Stimulated activated CD8-positive, alpha-beta memory T cell treated with anti-CD3 and anti-CD28 coated beads, Interleukin-7, amount 100 ng/mL, for 1 hour (primary cell): ENCODE measurements at regions not wholly inside any gene's neighbourhood (a gene's known extent, or its start where the extent isn't known, plus 50 kb on each side); places are given as distances from the start of the nearest gene placed in this dataset.

Experiments
- DNase-seq, 2 donors: peaks; one replicate each; pipeline ENCODE4 v3.0.0-alpha.2; 2020; ENCODE audit warnings: low read depth in 2 of 2

DNA sequence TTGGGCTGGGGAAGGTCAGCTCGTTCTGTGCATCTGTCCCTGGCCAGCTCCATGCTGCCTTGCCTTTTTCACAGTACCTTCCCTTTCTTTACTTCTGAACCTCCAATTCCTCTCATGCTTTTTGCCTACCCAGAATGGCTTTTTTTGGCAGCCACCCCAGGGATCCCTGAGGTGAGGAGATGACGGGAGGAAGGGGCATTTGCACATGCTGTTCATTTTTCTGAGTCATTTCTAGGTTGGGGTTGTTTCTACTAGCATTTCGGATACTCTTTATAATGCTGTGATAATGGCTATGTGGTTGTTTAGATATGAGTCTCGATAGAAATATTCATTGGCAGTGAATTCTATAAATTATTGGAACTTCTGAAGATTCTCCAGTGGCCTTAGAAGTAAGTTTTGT, 415.1 kb upstream of the FZD8 start:
- no peak for DNase-seq

DNA sequence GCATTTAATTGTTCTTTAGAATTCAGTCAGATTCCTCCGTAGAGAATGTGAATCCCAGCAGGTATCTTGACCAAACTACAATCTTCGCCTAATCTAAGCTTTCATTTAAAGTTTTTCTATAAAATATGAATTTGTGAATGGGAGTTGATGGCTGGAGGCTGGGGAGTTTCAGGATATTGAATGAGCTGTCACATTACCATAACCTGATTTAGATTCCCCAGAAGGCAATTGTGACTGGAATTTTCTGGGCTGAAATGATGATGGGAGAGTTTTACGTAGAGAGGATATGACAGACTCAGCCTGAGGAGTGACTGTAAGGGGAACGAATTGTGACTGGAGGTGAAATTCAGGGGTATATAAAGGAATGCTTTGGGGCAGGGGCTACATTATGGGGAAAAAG, 411.7 kb upstream of the FZD8 start:
- no peak for DNase-seq

DNA sequence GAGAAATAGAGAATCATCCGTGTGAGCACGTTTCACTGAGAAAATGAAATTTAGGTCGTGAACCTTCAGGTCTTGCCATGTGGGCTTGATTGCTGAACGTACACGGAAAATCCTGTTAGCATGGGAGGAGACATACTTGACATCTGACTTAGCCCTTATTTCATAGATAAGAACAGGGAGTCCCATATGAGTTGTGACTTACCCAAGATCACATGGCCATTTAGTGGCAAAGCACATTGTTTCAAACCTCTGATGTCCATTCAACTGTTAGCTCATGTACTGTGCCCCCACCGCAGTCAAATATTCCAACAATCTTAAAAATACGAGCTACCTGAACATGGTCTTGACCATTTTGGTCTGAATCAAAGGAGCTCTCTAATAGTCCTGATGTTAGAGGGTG, 411.2 kb upstream of the FZD8 start:
- DNase-seq = no peak

DNA sequence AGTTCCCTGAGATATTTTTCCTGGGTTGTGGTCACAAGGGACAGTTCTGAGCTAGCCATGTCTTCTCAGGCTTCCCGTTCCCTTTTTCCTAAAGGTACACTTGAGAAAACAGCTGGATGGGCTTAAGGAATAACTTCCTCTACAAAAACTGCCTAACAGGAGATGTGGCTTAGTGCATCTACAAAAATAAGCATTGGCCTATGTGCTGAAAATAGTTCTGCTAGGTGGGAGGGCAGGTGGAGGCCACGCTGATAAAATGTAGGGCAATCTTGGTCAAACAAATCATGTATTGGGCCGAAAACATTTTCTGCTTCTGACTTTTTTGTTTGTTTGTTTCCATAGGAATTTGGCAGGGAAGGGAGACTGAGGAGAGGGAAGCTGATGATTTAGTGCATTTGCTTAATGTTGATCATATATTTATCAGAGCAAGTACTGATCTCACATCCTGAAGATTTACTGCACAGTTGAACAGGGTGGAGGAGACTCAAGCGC, 409.4 kb upstream of the FZD8 start:
- no peak for DNase-seq

DNA sequence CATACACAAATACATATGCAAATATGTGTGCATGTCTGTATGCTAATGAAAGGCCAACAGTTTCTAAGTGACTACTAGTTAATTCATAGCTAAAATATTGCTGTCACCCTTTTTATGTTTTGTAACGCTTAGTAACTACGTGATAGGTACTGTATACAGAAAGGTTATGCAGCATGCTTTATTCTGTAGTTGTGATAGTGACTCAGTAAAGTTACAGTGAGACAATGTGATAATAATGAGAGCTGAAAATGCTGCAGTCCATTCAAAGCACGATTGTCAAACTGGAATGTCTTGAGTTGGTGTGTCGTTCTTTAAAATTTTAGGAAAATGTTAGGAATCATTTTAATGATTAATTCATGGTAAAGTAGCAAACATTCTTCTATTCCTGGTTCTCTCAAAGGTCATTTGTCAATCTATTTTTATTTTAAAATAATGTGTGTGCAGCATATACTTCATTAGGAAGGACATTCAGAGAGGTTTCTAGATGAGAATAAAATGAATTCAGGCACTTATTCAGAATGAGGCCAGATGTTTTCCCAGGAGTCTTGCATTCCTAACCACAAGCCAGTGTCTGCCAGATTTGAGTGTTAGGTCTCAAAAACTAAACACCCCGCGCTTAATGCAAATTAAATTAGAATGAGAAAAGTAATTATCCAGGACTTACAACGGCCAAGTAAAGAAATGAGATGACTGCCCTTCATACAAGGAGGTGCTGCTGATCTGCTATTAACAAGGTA, 408.8 kb upstream of the FZD8 start:
- DNase-seq = no peak

DNA sequence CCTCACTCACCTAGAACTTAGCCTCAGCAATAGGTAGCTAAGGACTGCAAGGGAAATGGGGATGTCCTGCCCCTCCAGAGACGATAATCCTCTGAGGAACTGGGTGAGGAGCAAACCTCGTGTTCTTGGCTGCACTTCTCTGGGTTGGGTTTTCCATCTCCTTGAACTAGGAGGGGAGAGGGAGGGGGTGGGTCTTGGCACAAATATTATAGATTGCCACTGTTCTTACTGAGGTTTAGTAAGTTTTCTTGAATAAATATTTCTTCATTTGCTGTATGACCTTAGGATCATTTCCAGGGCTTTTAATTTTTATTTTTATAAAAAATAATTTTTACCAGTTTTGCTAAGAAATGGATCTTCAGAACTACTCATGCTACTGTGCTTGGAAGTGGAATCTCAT, 406.7 kb upstream of the FZD8 start:
- DNase-seq = no peak

DNA sequence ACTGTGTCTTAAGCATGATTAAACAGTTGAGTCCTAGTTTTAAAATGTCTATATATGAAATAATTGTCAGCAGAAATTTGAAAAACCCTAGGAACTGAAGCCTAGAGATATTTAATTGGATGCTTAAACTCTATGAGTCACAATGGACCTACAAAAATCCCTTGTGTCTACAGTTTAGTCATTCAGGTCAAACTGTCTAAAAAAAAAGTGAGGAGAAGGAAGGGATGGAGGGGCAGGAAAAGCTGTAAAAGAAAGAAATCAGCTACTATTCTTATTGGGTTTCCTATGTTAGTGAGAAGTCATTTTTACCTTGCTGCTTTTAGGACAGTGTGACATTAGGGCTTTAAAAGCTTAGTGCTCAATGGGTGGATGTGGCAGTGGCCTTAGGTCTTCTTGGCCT, 406.1 kb upstream of the FZD8 start:
- DNase-seq = no peak

DNA sequence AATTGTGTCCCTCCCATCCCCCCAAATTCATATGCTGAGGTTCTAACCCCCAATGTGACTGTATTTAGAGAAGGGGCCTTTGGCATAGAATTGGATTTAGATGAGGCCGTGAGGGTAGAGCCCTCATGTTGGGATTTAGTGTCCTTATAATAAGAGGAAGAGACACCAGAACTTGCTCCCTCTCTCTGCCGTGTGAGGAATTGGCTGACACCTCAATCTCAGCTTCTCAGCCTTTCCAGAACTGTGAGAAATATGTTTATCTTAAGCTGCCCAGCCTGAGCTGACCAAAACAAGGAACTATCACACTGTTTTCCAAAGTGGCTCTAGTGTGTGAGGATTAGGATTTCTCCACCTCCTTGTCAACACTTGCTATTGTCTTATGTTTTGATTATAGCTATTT, 400.0 kb upstream of the FZD8 start:
- no peak for DNase-seq

DNA sequence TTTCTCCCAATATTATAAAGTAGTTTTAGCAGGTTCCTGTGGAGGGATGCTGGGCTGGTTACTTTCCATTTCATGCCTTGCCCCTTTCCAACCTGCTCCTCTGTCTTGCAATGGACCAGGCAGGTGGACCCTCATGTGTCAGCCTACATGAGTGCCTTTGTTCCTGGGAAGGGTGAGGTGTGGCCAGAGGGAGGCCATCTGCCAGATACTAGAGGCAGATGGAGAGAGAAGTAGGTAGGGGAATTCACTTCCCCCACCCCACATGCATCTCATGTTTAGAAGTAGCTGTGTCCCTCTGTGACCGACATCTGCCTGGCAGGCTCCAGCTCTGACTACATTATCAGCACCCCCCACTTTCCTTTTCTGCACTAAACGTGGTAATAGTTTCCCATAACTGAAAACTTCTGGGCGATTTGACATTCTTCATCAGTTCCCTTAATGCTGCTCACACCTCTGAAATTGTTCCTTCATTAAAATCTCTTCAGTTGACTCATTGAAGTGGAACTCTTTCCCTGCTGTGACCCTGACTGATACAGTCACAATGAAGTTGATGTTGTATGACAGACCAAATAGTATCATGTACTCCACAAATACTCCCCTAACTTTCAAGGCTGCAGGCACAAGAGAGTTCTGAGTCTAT, 396.3 kb upstream of the FZD8 start:
- DNase-seq = no peak

DNA sequence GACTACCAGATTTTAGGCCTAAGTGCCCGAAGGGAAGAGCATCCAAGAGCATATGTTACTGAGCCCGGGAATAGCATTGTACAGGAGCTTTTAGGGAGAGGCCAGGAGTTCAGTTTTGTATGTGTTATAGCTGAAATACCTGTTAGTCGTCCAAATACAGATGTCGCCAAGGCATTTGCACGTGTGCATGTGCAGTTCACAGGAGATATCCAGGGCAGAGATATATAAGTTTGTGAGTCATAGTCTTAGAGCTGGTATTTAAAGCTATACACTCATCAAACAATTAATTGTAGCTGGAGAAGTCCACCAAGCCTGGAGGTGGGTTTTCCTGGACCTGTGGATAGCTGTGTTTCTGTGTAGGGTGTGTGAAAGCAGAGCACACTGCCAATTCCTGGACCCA, 394.0 kb upstream of the FZD8 start:
- DNase-seq = no peak

DNA sequence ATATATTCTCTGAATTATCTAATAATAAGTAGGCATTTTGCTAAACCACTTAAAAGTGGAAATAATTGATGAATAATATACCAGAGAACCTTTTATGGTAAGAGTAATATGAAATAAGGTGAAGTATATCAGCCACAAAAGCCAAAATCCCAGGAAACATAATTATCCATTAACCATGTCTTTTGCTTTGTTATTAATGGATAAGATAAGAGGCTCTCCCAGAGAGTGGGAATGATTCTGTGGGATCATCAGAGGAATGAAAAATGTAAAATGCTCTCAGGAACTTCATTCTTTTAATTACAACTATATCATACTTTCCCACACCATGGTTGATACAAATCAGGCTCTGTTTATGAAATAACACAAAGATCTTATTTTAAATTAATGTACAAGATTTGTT, 391.7 kb upstream of the FZD8 start:
- no peak for DNase-seq

DNA sequence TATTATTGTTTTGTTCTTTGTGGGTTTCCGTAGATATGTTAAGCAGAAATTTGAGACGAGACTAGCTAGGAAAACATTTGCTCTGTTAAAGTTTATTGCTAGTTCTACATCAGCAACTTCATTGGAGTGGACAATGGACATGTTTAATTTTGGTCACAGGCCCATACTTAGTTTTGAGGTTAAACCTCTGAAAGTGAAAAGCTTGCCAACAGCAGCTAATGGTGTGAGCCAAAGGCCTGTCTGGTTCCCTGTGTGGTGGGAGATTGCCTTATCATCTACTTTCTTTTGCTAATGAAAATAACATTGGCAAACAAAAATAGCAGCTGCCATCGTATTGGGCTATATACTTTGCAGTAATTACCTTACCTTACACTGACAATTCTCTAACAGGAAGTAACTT, 388.4 kb upstream of the FZD8 start:
- DNase-seq = no peak

DNA sequence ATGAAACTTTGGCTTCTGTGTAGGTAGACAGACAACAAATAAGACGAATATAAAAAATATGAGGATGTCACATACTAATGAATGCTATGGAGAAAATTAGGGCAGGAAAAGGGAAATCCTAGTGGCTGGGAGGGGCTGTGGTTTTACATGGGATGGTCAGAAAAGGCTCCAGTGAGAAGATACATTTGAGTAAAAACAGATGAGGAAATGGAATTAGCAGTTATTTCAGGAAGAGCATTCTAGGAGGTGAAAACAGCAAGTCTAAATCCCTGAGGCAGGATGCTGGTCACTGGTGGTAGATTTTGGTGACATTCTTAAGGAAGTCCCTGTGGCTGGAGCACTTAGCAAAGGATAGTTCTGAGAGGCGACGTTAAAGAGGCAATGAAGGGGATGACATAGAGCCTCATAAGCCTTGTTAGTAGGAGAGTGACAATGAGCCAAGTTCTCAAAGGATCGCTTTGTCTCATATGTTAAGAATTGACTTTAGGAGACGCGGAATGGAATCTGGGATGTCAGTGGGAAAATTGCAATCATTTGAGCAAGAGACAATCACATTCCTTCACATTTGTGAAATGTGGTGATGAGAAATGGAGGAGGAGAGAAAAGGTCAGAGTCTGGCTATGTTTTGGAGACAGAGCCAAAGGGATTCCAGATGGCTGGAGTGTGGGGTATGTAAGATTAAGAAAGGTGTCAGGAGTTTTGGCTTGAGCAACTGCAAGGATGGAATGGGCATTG, 384.7 kb upstream of the FZD8 start:
- no peak for DNase-seq

DNA sequence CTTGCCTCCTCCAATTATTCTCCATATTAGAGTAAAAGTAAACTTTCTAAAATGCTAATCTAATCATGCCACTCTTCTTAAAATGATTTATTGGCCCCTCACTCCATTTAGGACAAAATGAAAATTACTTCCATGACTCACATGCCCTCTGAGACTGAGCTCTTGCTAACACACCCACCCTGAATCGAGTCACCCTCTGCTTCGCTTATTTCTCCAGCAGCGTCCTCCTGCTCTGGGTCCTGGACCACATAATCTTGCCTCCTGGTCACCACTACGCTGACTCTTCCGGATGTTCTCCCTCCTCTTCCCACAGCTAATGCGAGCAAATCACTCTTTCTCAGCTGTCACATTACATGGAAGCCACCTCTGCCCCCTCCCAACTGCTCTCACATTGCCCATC, 384.0 kb upstream of the FZD8 start:
- DNase-seq = no peak

DNA sequence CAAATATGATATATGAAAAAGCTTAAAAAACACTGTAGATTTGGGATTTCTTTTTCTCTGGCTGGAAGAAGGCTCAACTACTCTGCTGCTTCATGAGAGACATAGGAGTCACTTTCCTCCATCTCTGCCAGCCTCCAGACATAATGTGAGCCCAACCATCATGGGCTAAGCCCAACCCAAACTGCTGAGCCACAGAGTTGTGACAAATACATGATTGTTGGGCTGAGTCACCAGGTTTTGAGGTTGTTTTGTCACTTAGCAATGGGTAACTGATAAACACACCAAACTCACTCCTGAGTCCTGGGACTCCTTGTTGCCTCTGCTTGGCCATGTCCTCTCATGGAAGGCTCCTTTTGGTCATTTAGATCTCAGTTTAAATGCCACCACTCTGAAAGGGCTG, 381.8 kb upstream of the FZD8 start:
- DNase-seq = no peak

DNA sequence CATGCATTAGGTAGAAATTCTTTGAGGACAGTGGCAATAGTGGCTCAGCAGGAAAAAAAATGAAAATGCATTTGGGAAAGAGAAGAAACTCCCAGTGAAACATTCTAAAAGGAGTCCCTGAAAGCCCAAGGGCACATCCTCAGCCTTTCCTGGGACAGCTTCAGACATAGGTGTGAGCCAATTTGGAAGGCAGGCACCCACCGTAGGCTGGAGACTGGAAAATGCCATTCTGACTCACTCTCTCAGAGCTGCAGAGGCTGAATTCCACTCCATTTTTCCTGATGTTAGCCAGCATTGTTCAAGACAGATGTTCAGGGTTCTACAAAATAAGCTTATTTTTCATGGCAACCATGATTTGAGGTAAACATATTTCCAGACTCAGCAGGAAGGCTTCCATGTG, 379.0 kb upstream of the FZD8 start:
- DNase-seq = no peak

DNA sequence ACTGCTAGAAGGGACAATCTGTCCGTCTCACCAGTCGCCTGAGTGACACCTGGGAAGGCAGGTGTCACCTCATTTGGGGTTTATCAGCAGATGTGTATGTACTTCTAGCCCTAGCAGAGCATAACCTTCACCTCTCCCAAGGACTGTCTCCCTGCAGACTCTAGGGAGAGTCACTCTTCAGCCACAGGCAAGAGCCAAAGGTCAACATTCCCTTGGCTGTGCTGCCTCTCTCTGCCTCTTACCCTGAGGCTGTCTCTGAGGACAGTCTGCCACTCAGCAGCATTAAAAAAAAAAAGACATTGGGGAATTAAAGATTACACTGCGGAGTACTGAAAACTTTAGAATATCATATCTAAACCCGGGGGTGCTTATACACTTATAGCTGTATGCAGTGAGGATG, 377.7 kb upstream of the FZD8 start:
- no peak for DNase-seq

DNA sequence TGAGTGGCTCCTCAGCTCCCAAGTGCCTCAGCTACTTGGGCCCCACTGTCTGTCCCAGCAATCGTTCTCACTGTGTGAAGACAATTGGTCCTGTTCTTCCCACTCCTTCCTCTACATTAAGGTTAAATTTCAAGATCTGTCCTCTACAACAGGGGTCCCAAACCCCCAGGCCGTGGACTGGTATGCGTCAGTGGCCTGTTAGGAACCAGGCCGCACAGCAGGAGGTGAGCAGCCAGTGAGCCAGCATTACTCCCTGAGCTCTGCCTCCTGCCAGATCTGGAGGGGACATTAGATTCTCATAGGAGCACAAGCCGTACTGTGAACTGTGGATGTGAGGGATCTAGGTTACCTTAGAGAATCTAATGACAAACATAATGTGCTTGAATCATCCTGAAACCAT, 376.9 kb upstream of the FZD8 start:
- no peak for DNase-seq

DNA sequence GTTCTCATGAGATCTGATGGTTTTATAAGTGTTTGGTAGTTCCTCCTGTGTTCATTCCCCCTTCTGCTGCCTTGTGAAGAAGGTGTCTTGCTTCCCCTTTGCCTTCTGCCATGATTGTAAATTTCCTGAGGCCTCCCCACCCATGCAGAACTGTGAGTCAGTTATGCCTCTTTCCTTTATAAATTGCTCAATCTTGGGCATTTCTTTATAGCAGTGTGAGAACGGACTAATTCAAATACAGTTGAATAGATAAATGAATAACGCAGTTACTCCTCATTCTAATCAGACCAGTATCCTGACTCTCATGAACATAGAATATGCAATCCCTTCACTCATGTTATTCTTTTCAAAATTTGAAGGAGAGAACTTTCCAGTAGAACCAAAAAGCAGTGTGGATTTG, 375.0 kb upstream of the FZD8 start:
- DNase-seq = no peak

DNA sequence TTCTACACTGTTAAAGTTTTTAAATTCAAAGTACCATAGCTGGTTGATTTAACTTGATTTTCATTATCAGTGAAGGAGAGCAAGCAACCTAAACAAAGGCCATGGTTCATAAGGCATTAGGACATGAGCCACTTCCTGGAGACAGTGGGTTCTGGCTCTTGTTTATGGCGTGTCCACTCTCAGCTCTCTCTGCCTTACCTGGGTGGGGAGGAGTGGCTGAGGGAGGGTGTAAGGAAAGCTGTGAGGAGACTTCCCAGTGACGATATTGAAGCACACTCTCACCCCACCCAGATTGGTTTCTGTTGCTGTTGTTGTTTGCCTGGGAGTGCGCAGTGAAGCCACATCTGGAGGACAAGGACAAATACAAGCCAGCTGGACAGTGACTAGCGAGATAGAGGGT, 365.3 kb upstream of the FZD8 start:
- DNase-seq = no peak

DNA sequence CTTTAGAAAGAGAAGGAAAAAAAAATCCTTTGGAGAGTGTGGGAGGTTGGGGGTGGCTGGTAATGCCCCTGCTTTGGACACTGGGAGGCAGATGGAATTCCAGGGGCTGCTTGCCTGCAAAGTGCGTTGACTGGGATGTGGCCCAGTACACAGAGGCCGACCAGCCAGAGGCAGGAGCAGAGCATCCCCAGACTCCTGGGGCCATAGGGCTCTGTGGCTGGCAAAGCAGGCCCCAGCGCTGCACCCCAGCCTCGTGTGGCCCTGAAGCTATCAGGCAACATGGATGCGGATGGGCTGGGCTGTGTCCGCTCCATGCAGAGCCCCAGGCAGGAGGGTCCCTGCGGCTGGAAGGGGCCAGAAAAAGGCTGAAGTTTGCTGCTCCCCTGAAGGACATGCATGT, 361.6 kb upstream of the FZD8 start:
- DNase-seq = no peak

DNA sequence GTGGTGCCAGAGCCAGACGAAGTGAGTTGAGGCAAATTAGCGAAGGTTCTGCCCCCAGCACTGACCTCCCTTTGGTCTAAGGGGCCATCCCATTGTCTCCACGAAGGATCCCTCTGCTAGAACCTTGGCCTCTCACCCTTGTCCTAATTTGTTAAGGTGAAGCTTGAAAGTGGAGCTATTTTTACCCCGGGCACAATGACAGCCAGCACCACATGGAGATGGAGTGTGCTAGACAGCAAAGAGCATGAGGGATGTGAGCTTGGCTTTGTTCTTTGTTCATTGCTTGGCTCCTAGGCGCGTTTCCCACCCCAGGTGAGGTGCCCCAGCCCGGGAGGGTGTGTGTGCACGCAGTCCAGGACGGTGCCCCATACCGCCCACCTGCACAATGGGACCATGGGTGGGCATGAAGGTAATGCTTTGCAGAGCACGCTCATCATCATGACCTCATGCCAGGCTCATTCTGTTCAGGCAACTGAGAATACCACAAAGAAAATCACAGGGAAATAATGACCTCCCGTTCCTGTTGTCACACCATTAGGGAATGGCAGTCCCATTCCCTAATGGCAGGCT, 361.0 kb upstream of the FZD8 start:
- no peak for DNase-seq

DNA sequence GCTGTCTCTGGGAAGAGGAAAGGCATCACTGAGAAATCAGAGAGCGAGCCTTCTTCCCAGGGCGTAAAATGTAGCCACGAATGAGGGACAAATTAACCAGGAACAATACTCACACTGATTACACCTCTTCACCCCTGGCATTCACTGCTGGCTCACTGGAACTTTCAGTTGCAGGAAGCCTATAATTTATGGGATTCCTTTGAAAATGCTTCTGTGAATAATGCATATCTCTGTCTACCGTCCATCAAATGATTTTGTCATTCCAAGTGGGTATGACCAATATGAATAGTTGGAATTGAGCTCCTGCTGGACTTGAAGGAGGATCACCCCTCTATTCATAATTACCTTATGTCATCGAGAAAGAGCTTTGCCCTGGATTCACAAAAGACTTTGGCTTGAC, 360.3 kb upstream of the FZD8 start:
- no peak for DNase-seq
